OCI-LY7 (cell line): ENCODE measurements at regions not wholly inside any gene's neighbourhood (a gene's known extent, or its start where the extent isn't known, plus 50 kb on each side); places are given as distances from the start of the nearest gene placed in this dataset.

ENCODE experiments used
- CTCF ChIP-seq: fragments of 200-600 bp; sonication (generic); conservative IDR thresholded peaks from 2 replicates; pipeline ENCODE4 v1.5.1; 2014; ENCODE audit warnings: mild to moderate bottlenecking, antibody characterized with exemption, low read length, moderate library complexity, mixed read lengths
- EZH2phosphoT487 ChIP-seq: fragments of 200-600 bp; sonication (generic); IDR thresholded peaks from 2 replicates; pipeline ENCODE4 v1.6.1; 2018; ENCODE audit warnings: low read depth, borderline replicate concordance, mild to moderate bottlenecking, mixed run types, antibody characterized with exemption, low read length, moderate library complexity, mixed read lengths

GRCh38 chr3:59250600-59250999, 200.8 kb upstream of the CFAP20DC start:
- TF ChIP-seq CTCF (no peak), EZH2phosphoT487 (no peak)
